RWPE1 (cell line): ENCODE measurements at regions not wholly inside any gene's neighbourhood (a gene's known extent, or its start where the extent isn't known, plus 50 kb on each side); places are given as distances from the start of the nearest gene placed in this dataset.
A peak's percentile ranks its signal among the peaks of the same experiment; 100 is the strongest.
"Not testable (repeated sequence)": the region's sequence is repeated elsewhere in the genome, so short reads cannot be mapped to it uniquely, and the experiment has no call there.

ENCODE experiments used
- CTCF ChIA-PET: fragments of 350-600 bp; sonication (Branson Sonifier 250); formaldehyde crosslinking; extraction: SDS; loops from one replicate; lab custom pipeline; 2021; lab: Yijun Ruan, JAX
- POLR2A ChIA-PET: fragments of 400-600 bp; formaldehyde crosslinking; extraction: SDS; loops from one replicate; lab custom pipeline; 2020; ENCODE audit warnings: antibody characterized with exemption; ENCODE audit not compliant: low non-redundant PET; lab: Yijun Ruan, JAX
- DNase-seq: peaks from one replicate; pipeline ENCODE4 v3.0.0; 2012; ENCODE audit warnings: low spot score
- H3K27ac ChIP-seq: fragments of 450-650 bp; 2 replicates; pipeline ENCODE4 v1.5.1; 2017
- TF ChIP-seq, protein P1 (sequence below): fragments of 450-650 bp; conservative IDR thresholded peaks from 2 replicates; pipeline ENCODE4 v1.5.1; 2017; ENCODE audit warnings: low read depth, mild to moderate bottlenecking

DNA sequence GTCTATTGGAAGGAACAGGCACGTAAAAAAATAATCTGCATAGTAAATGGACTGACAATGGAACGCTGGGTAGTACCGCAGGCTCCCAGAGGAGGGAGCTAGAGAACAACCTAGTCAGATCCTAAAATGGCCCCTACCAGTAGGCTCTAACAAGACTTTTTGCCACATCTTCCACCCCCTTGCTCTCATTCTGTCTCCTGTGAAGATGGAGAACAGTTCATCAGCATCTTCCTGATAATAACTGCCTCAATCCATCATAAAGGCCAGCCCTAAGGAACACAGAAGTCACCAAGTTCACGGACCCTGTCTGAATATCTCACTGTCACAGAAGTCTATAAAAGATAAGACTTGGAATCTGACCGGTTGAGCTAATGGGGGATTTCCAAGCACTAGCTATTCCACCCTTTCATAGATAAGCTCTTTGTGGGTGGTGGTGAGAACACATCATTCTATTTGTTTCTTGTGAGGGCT is 133.4 kb downstream of the SLC1A3 start:
- H3K27ac ChIP-seq, result no peak overlapping the region
- TF ChIP-seq, protein P1, sequence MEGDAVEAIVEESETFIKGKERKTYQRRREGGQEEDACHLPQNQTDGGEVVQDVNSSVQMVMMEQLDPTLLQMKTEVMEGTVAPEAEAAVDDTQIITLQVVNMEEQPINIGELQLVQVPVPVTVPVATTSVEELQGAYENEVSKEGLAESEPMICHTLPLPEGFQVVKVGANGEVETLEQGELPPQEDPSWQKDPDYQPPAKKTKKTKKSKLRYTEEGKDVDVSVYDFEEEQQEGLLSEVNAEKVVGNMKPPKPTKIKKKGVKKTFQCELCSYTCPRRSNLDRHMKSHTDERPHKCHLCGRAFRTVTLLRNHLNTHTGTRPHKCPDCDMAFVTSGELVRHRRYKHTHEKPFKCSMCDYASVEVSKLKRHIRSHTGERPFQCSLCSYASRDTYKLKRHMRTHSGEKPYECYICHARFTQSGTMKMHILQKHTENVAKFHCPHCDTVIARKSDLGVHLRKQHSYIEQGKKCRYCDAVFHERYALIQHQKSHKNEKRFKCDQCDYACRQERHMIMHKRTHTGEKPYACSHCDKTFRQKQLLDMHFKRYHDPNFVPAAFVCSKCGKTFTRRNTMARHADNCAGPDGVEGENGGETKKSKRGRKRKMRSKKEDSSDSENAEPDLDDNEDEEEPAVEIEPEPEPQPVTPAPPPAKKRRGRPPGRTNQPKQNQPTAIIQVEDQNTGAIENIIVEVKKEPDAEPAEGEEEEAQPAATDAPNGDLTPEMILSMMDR, result peak; percentile 84
- DNase-seq, result peak; percentile 67
- POLR2A ChIA-PET, result no interaction called here
- CTCF ChIA-PET, result interaction anchor here (0.5 to 1.8 kb wide), 15 partner anchors 9 to 1058 kb away, joined by 3 to 9 read pairs (median 3); no protein-coding TSS in a partner anchor

DNA sequence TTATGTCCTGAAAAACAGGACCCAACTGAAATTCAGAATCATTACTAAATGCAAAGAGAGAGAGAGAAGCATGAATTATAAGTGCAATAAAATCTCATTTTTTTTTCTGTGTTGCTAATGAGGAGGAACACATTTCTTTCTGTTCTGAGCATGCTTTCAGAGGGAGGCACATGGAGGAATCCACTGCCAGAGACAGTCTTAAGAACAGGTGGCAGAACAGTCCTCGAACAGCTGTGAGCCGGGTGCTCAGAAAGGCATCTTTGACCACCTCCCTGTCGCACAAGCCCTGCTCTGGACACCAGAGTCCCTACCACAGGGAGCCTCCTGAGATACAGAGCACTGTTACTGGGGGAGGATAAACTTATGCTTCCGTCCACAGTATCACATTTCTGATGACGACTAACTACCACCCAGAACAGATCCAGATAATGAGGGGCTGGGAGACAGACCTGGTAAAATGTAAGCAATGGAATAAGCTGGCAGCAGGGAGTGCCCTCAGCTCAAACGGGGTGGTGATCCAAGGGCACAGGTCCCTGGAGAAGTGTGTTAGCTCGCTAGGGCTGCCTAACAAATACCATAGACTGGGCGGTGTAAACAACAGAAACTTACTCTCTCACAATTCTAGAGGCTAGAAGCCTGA is 134.0 kb downstream of the SLC1A3 start:
- ChIA-PET CTCF (interaction anchor here (0.5 to 1.8 kb wide), 11 partner anchors 10 to 725 kb away, joined by 3 to 9 read pairs (median 3); no protein-coding TSS in a partner anchor), POLR2A (no interaction called here)
- TF ChIP-seq, protein P1, result no peak
- no peak overlapping the region for H3K27ac ChIP-seq
- DNase-seq, result no peak

- ChIA-PET POLR2A (no interaction called here), CTCF (no interaction called here)
- no peak for DNase-seq
- no peak overlapping the region for H3K27ac ChIP-seq
- TF ChIP-seq, protein P1, result no peak
These were observed 134.7 kb downstream of the SLC1A3 start for GRCh38 chr5:36741128-36741527.

- peak; percentile 88 for DNase-seq
- POLR2A ChIA-PET, result interaction anchor here (1.0 kb wide), 1 partner anchor 132 kb away, joined by 3 read pairs; no protein-coding TSS in a partner anchor
- CTCF ChIA-PET, result interaction anchor here (0.6 to 2.2 kb wide), 10 partner anchors 9 to 552 kb away, joined by 3 to 10 read pairs (median 4); partner anchors contain the start of gene NIPBL
- TF ChIP-seq, protein P1, result no peak; the same call in 1 of the 2 replicates
- peak overlapping the region; percentile 61 for H3K27ac ChIP-seq
These were observed 132.4 kb upstream of the NIPBL start for GRCh38 chr5:36743891-36744772.

DNA sequence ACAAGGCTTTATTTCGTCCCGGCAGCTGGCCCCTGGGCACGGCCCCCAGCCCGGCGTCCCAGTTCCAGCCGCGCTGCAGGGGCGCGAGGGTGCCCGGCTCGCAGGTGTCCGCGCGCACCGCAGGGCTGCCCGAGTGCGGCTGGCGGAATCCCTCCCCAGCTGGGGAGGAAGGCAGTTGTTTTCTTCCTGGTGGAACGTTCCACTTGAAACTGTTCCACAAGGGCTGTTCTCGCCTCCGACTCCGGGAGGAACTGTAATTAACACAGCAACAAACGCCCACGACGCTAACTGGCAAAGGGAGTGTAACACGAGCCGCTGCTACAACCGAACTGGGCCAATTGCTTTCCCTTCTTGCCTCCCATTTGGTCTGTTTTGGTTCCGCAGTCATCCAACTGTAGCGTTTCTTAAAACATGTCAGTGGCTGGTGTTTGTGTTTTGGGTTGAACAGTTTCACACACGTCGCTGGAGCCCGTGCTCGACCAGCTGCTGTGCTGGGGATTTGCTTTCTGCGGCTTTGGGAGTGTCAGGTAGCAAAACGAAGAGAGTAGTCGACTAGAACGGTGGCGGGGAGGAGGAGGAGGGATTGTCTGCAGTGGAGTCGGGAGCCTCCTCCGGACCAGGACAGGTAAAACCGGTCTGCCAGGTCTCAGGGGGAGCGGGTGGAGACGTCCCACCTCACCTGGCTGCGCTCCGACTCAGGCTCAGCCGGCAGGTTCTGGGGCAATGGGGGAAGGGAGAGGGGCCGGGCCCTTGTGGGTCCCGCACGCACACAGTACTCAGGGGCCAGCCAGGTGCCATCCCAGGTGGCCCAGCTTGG is 131.6 kb upstream of the NIPBL start:
- CTCF ChIA-PET, result interaction anchor here (0.6 to 2.2 kb wide), 9 partner anchors 8 to 261 kb away, joined by 3 to 10 read pairs (median 4); partner anchors contain the start of gene NIPBL
- peak; percentile 96 for DNase-seq

GRCh38 chr5:36747794-36748193 is 128.8 kb upstream of the NIPBL start:
- CTCF ChIA-PET, DNase-seq, POLR2A ChIA-PET, H3K27ac ChIP-seq: not testable (repeated sequence)

More for the DNA sequence above, 131.6 kb upstream of the NIPBL start:
- H3K27ac ChIP-seq, result peak overlapping the region; percentile 61
- POLR2A ChIA-PET, result interaction anchor here (1.0 kb wide), 1 partner anchor 131 kb away, joined by 3 read pairs; no protein-coding TSS in a partner anchor
- TF ChIP-seq, protein P1, result peak; percentile 92
